ENCODE measurements at regions not wholly inside any gene's neighbourhood (a gene's known extent, or its start where the extent isn't known, plus 50 kb on each side); places are given as distances from the start of the nearest gene placed in this dataset.
"Not testable (repeated sequence)": the region's sequence is repeated elsewhere in the genome, so short reads cannot be mapped to it uniquely, and the experiment has no call there.

GRCh38 chr14:19162920-19163319 lies 195.7 kb downstream of the POTEM start:
- DNase-seq (ENCODE audit: low read depth): not testable (repeated sequence)

DNA sequence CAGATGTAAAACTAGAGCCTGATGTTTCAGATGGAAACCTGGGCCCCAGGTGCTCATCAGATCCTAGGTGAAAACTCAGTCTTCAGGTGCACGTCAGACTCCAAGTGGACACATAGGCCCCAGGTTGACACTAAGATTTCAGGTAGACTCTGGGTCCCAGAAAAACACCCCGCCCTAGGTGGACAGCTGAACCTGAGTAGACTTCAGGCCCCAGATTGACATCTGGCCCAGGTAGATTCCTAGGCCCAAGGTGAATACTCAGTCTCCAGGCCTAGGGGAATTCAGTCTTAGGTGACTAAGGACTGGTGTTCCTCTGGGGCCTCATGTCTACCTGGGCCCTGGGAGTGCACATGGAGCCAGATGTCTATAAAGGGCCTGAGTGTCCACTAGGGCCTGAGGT lies 196.7 kb downstream of the POTEM start:
- not testable (repeated sequence) for H3K4me3 ChIP-seq (ENCODE audit: low read depth, low read length); DNase-seq (ENCODE audit: low read depth)

More at GRCh38 chr14:19162920-19163319, 195.7 kb downstream of the POTEM start:
- not testable (repeated sequence) for H3K4me3 ChIP-seq (ENCODE audit: low read depth, low read length)

- DNase-seq (ENCODE audit: low read depth); H3K4me3 ChIP-seq (ENCODE audit: low read depth, low read length): not testable (repeated sequence)
Measured at GRCh38 chr14:19164426-19164825, 197.2 kb downstream of the POTEM start.

- H3K4me3 ChIP-seq (ENCODE audit: low read depth, low read length); DNase-seq (ENCODE audit: low read depth): not testable (repeated sequence)
Measured at GRCh38 chr14:19166056-19166455, 198.8 kb downstream of the POTEM start.

DNA sequence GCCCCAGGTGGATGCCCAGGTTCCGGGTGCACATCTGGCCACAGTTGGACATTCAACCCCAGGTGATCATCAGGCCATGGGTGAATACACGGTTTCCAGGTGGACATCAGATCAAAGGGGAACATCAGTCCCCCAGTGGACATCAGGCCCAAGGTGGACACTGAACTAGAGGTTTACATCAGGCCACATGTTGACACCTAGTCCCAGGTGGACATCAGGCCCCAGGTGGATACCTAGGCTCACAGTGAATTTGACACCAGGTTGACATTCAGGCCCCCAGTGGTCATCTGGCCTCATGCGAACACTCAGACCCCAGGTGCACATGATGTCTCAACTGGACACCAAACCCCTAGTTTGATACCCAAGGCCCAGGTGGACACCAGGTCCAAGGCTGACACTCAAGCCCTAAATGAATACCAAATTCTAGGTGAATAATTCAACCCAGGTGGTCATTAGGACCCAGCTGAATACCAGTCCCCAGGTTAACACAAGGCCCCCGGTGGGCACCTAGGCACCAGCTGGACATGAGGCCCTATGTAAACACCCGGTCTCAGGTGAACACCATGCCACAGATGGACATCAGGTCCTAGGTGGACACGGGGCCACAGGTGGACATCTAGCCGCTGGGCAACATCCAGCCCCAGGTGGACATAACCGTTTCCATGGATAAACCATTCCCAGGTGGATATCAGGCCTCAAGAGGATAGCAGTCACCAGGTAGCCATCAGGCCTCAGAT lies 200.4 kb downstream of the POTEM start:
- DNase-seq (ENCODE audit: low read depth); H3K4me3 ChIP-seq (ENCODE audit: low read depth, low read length): not testable (repeated sequence)

GRCh38 chr14:19168261-19168660 lies 201.0 kb downstream of the POTEM start:
- H3K4me3 ChIP-seq (ENCODE audit: low read depth, low read length); DNase-seq (ENCODE audit: low read depth): not testable (repeated sequence)

DNA sequence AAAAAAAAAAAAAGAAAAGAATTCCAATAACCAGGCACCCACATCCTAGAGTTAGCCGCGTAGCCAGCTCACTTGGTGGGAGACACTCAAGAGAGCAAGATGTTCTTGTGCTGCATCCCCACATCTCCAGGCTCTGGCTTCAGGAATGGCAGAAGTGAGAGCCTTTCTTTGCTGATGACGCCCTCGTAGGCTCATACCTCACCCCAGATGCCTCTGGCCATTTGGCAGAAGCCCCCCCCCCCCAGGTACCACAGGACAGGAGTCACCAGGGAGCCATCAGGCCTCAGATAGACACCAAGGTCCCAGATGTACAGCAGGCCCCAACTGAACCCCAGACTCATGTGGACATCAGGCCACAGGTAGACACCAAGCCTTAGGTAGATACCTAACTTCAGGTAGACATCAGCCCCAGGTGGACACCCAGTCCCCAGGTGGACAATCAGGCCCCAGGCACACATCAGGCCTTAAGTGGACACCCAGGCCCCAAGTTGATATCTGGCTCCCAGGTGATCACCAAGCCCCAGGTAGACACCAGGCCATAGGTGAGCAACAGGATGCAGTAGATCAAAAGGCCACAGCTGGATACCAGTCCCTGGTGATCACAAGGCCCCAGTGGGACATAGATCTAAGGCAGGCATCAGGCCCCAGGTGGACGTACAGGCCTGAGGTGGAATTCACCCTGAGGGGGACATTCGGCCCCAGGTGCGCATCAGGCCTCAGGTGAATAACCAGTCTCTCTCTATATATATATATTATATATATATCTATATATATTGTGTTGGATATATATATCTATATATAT lies 202.5 kb downstream of the POTEM start:
- not testable (repeated sequence) for DNase-seq (ENCODE audit: low read depth)

DNA sequence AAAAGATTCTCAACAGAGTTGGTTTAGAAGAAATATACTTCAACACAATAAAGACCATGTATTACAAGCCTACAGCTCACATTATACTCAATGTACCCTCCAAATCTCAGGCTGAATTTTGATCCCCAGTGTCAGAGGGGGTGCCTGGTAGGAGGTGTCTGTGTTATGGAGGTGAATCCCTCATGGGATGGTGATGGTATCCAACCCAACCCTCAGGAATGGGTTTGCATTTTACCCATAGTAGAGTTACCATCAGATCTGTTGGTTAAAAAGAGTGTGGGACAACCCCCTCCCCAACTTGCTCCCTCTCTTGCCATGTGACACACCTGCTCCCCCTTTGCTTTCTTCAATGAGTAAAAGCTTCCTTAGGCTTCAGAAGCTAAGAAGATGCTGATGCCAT lies 205.5 kb downstream of the POTEM start:
- DNase-seq (ENCODE audit: low read depth); H3K4me3 ChIP-seq (ENCODE audit: low read depth, low read length): not testable (repeated sequence)

More for the DNA sequence above, 202.5 kb downstream of the POTEM start:
- H3K4me3 ChIP-seq (ENCODE audit: low read depth, low read length): not testable (repeated sequence)

GRCh38 chr14:19173188-19173587 lies 206.0 kb downstream of the POTEM start:
- DNase-seq (ENCODE audit: low read depth); H3K4me3 ChIP-seq (ENCODE audit: low read depth, low read length): not testable (repeated sequence)

DNA sequence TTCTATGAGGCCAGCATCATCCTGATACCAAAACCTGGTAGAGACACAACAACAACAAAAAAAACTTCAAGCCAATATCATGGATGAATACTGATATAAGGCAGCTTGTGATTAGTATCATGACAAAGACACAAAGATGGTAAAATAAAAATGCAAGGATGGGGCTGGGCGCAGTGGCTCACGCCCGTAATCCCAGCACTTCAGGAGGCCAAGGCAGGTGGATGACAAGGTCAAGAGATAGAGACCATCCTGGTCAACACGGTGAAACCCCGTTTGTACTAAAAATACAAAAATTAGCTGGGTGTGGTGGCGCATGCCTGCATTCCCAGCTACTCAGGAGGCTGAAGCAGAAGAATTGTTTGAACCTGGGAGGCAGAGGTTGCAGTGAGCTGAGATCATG lies 210.2 kb downstream of the POTEM start:
- H3K4me3 ChIP-seq (ENCODE audit: low read depth, low read length); DNase-seq (ENCODE audit: low read depth): not testable (repeated sequence)

DNA sequence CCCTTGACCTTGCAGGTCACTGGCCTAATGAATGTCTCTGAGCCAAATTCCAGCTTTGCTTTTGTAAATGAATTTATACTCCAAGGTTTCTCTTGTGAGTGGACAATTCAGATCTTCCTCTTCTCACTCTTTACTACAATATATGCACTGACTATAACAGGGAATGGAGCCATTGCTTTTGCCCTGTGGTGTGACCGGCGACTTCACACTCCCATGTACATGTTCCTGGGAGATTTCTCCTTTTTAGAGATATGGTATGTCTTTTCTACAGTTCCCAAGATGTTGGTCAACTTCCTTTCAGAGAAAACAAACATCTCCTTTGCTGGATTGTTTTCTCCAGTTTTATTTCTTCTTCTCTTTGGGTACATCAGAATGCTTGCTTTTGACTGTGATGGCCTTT lies 213.1 kb downstream of the POTEM start:
- not testable (repeated sequence) for H3K4me3 ChIP-seq (ENCODE audit: low read depth, low read length); DNase-seq (ENCODE audit: low read depth)

GRCh38 chr14:19180881-19181280 lies 213.6 kb downstream of the POTEM start:
- H3K4me3 ChIP-seq (ENCODE audit: low read depth, low read length); DNase-seq (ENCODE audit: low read depth): not testable (repeated sequence)

DNA sequence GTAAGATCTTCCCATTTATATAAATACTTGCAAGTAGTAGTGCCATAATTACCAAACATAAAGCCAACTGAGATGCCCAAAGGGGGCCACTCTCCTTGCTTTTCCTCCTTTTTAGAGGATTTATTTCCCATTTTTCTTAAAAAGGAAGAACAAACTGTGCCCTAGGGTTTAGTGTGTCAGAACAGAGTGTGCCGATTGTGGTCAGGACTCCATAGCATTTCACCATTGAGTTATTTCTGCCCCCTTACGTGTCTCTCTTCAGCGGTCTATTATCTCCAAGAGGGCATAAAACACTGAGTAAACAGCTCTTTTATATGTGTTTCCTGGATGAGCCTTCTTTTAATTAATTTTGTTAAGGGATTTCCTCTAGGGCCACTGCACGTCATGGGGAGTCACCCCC lies 227.9 kb downstream of the POTEM start:
- H3K4me3 ChIP-seq (ENCODE audit: low read depth, low read length); DNase-seq (ENCODE audit: low read depth): not testable (repeated sequence)

GRCh38 chr14:19197488-19198234 lies 230.4 kb downstream of the POTEM start:
- not testable (repeated sequence) for H3K4me3 ChIP-seq (ENCODE audit: low read depth, low read length); DNase-seq (ENCODE audit: low read depth)

GRCh38 chr14:19198341-19198740 lies 231.1 kb downstream of the POTEM start:
- not testable (repeated sequence) for H3K4me3 ChIP-seq (ENCODE audit: low read depth, low read length); DNase-seq (ENCODE audit: low read depth)

DNA sequence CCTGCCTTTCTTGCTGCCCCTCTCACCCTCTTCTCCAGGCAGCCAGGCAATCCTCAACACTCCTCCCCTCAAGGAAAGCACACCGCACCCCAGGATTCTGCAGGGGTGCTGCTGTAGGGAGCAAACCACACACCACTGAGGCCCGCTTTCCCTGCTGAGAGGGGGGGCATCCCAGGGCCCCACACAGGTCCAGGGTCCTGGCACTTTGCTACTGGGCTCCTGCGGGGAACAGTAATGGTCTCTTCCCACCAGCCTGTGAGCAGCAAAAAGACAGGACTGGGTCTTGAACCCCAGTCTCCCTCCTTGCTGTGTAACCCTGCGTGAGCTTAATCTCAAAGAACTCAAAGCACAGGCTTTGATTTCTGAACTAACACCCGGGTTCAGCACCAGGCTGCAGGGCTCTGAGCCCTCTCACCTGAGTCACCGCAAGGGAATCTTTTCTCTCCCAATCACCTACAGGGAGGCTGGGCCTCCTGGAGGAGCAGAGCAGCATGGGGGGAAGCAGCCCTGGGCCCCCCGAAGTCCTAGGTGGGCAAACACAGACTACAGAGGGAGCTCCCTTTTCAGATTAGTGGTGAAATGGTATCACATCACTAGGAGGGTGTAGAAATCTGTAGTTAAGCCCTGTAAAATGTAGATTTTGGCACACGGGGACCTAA lies 232.6 kb downstream of the POTEG start:
- DNase-seq (ENCODE audit: low read depth); H3K4me3 ChIP-seq (ENCODE audit: low read depth, low read length): not testable (repeated sequence)

- H3K4me3 ChIP-seq (ENCODE audit: low read depth, low read length); DNase-seq (ENCODE audit: low read depth): not testable (repeated sequence)
Measured at GRCh38 chr14:19202053-19202442, 232.1 kb downstream of the POTEG start.

- H3K4me3 ChIP-seq (ENCODE audit: low read depth, low read length); DNase-seq (ENCODE audit: low read depth): not testable (repeated sequence)
Measured at GRCh38 chr14:19203250-19203972, 230.7 kb downstream of the POTEG start.
